Testis (tissue), 2 donors: ENCODE measurements at regions not wholly inside any gene's neighbourhood (a gene's known extent, or its start where the extent isn't known, plus 50 kb on each side); places are given as distances from the start of the nearest gene placed in this dataset.
A peak's percentile ranks its signal among the peaks of the same experiment; 100 is the strongest.

Source experiments
- DNase-seq: peaks from one replicate; pipeline ENCODE4 v3.0.0-alpha.2; 2019
- H3K27ac ChIP-seq, 2 donors: fragments of 200-600 bp; sonication (generic); one replicate each; pipeline ENCODE4 v1.5.1; 2019
- H3K27me3 ChIP-seq: fragments of 200-600 bp; sonication (generic); one replicate; pipeline ENCODE4 v1.5.1; 2019
- H3K36me3 ChIP-seq: fragments of 200-600 bp; sonication (generic); one replicate; pipeline ENCODE4 v1.5.1; 2017; ENCODE audit warnings: low read depth; ENCODE audit errors: missing control alignments
- H3K4me1 ChIP-seq: fragments of 200-600 bp; sonication (generic); one replicate; pipeline ENCODE4 v1.5.1; 2019
- H3K4me3 ChIP-seq, 2 donors: fragments of 200-600 bp; sonication (generic); one replicate each; pipeline ENCODE4 v1.5.1; 2017 to 2019
- H3K9me3 ChIP-seq: fragments of 200-600 bp; sonication (generic); one replicate; pipeline ENCODE4 v1.5.1; 2017
- POLR2A ChIP-seq: fragments of 450-650 bp; IDR thresholded peaks from one replicate; pipeline ENCODE4 v1.6.1; 2017; ENCODE audit warnings: antibody characterized with exemption, mild to moderate bottlenecking, moderate library complexity
- WGBS, 2 donors: methylation state at CpG; one replicate each; pipeline ENCODE4 v1.1.5; 2018; 5-methylcytosine and 5-hydroxymethylcytosine counted together
- intact Hi-C: fragments of 100-400 bp; cut with DNase I; formaldehyde crosslinking; loops from one replicate; pipeline ENCODE4 v1.15.1; 2023; ENCODE audit warnings: low total_unique reads
- TF ChIP-seq, protein P1 (sequence below), 3 experiments: fragments of 450-650 bp in 2 of 3; fragments of 200-600 bp in 1 of 3; sonication (generic) in 1 of 3; IDR thresholded peaks; one replicate each; pipeline ENCODE4 v1.5.1; 2016 to 2019; ENCODE audit warnings: antibody characterized with exemption in 3 of 3, mild to moderate bottlenecking in 2 of 3, moderate library complexity in 1 of 3

DNA sequence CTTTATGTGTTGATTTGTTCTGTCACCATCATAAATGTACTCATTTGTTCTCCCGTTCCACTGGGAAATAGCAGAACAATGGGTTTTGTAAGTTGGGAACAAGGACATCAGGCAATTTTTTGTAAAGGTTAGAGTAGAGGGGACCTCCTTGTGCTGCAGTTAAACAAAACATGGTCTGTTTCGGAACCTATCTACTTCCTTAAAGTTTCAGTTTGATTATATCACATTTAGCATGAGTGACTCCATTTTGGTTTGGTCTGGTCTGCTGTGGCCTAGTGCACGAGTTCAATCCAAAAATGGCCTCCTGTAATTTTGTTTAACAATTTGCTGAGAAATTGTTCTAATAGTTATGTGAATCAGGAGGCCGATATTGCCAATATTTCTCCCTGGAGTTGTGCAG, 372.7 kb downstream of the NUAK1 start:
- TF ChIP-seq, protein P1, sequence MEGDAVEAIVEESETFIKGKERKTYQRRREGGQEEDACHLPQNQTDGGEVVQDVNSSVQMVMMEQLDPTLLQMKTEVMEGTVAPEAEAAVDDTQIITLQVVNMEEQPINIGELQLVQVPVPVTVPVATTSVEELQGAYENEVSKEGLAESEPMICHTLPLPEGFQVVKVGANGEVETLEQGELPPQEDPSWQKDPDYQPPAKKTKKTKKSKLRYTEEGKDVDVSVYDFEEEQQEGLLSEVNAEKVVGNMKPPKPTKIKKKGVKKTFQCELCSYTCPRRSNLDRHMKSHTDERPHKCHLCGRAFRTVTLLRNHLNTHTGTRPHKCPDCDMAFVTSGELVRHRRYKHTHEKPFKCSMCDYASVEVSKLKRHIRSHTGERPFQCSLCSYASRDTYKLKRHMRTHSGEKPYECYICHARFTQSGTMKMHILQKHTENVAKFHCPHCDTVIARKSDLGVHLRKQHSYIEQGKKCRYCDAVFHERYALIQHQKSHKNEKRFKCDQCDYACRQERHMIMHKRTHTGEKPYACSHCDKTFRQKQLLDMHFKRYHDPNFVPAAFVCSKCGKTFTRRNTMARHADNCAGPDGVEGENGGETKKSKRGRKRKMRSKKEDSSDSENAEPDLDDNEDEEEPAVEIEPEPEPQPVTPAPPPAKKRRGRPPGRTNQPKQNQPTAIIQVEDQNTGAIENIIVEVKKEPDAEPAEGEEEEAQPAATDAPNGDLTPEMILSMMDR (IDR thresholded peaks at IDR 0.05), result no peak
- no peak for TF ChIP-seq POLR2A
- WGBS, 2 donors, result 88 to 94% methylated on average over 4 of the region's 4 CpGs
- no peak for DNase-seq
- H3K36me3 ChIP-seq, result no peaks in the 10 kb centered on the region
- H3K9me3 ChIP-seq, result no peaks in the 10 kb centered on the region
- H3K4me1 ChIP-seq, result peaks cover 4% of the 10 kb centered on the region
- intact Hi-C loops, result no loop called here
- no peak overlapping the region for H3K4me3 ChIP-seq
- H3K27me3 ChIP-seq, result no peaks in the 10 kb centered on the region
- no peak overlapping the region for H3K27ac ChIP-seq

DNA sequence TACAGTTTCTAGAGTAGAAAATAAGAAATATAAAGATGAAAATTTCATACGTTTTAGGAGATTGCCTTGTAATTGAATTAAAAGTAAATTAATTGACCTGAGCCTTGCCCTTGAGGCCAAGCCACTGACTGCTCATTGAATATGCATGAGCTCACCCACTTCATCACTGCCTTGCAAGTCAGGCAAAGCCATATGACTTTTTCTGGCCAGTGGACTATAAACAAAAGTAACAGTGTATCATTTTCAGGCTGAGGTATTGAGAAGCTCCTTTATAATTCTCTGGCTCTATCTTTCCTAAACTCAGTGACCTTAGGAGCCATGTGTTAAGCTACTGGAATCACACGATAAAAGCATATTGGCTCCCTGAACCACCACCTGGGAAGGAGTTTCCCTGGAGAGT, 369.3 kb downstream of the NUAK1 start:
- H3K36me3 ChIP-seq, result no peaks in the 10 kb centered on the region
- TF ChIP-seq POLR2A, result no peak
- no peak overlapping the region for H3K4me3 ChIP-seq
- H3K9me3 ChIP-seq, result no peaks in the 10 kb centered on the region
- H3K27me3 ChIP-seq, result no peaks in the 10 kb centered on the region
- DNase-seq, result peak; percentile 66
- intact Hi-C loops, result no loop called here
- 67 to 77% methylated on average over 2 of the region's 2 CpGs for whole genome bisulfite sequencing, 2 donors
- H3K27ac ChIP-seq, result peak overlapping the region in 1 of 2 donors; percentile 17
- H3K4me1 ChIP-seq, result peaks cover 4% of the 10 kb centered on the region

DNA sequence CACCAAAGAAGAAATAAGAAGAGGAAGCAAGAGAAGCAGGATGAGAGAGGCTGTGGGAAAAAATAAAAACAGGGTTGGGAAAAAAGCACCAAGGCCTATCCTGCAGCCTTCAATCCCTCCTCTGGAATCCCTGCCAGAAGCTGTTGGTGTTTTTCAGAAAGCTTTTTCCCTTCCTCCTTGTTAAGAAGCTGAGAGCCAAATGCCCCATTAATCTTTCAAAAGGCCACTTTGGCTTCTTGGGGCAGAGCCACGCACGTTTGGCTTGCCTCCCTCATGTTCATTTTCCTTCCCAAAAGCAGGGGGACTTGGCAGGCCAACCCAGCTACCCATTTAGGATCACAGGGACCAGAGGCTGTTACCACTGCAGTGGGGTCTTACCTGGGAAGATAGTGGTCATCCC, 365.3 kb downstream of the NUAK1 start:
- DNase-seq, result no peak
- intact Hi-C loops, result no loop called here
- Histone ChIP-seq H3K27ac (no peak overlapping the region), H3K4me1 (peaks cover 4% of the 10 kb centered on the region), H3K36me3 (no peaks in the 10 kb centered on the region), H3K27me3 (no peaks in the 10 kb centered on the region), H3K4me3 (no peak overlapping the region), H3K9me3 (no peaks in the 10 kb centered on the region)
- TF ChIP-seq, protein P1 (IDR thresholded peaks at IDR 0.05), result no peak
- TF ChIP-seq POLR2A, result no peak
- 27 to 61% methylated on average over 2 of the region's 2 CpGs for whole genome bisulfite sequencing, 2 donors

DNA sequence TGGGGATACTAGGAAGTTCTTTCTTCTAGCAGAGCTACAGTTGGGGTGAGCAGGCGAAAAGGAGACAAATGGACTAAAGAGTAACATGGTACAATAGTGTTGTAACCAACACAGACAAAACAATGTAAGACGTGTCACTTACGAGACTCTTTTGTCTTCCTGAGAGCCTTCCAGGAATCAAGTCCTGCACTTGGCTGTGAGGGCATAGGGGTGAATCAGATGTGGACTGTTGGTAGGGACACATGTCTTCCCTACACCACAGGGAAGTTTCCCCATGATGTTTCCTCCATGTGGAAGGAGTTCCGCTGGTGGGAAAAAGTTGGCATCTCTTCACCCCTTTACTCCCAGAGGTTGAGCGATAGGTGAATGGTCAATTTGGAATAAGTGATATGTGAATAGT, 364.7 kb downstream of the NUAK1 start:
- 76 to 90% methylated on average over 5 of the region's 5 CpGs for WGBS, 2 donors
- TF ChIP-seq POLR2A, result no peak
- TF ChIP-seq, protein P1 (IDR thresholded peaks at IDR 0.05), result no peak
- Histone ChIP-seq H3K36me3 (no peaks in the 10 kb centered on the region), H3K4me3 (no peak overlapping the region), H3K9me3 (no peaks in the 10 kb centered on the region), H3K27me3 (no peaks in the 10 kb centered on the region), H3K4me1 (peaks cover 4% of the 10 kb centered on the region), H3K27ac (no peak overlapping the region)
- DNase-seq, result no peak
- intact Hi-C loops, result no loop called here

DNA sequence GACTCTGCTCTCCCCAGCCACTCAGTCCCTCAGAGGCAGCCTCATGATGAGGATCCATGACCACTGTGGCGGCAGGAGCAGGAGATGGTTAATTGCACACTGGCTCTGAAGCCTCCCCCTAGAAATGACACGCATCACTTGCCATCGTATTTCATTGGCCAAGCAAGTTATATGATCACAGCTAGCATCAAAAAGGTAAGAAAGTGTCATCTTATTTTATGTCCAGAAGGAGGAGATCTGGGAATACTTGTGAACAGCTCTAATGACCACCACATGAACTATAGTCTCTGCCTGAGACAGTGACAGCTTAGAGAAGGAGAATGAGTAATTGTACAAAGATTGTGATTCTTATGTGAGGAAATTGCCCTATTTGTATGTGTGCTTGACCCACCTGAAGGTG, 363.4 kb downstream of the NUAK1 start:
- H3K9me3 ChIP-seq, result no peaks in the 10 kb centered on the region
- no peak overlapping the region for H3K27ac ChIP-seq
- no peaks in the 10 kb centered on the region for H3K27me3 ChIP-seq
- no peak for DNase-seq
- intact Hi-C loops, result no loop called here
- H3K4me1 ChIP-seq, result no peaks in the 10 kb centered on the region
- no peak overlapping the region for H3K4me3 ChIP-seq
- 61 to 69% methylated on average over 3 of the region's 3 CpGs for WGBS, 2 donors
- H3K36me3 ChIP-seq, result no peaks in the 10 kb centered on the region
- TF ChIP-seq, protein P1 (IDR thresholded peaks at IDR 0.05), result peak in 1 of 3 experiments; percentile 13
- no peak for TF ChIP-seq POLR2A
